Spleen (tissue), 7 donors: ENCODE measurements at regions not wholly inside any gene's neighbourhood (a gene's known extent, or its start where the extent isn't known, plus 50 kb on each side); places are given as distances from the start of the nearest gene placed in this dataset.

Experiments used
- CTCF ChIP-seq, 11 experiments: fragments of 200-600 bp in 7 of 11; fragments of 450-650 bp in 4 of 11; sonication (generic) in 4 of 11; IDR thresholded peaks in 8 of 11; conservative IDR thresholded peaks in 3 of 11; 1 replicate in 7 of 11; 2 replicates in 4 of 11; pipeline versions ENCODE4 v1.4.0 to v1.8.0; 2016 to 2021; ENCODE audit warnings: antibody characterized with exemption in 11 of 11, inconsistent platforms in 4 of 11, mild to moderate bottlenecking in 1 of 11
- POLR2A ChIP-seq, 3 donors: fragments of 450-650 bp; IDR thresholded peaks; one replicate each; pipeline ENCODE4 v1.5.1; 2017; ENCODE audit warnings: antibody characterized with exemption in 3 of 3, mild to moderate bottlenecking in 1 of 3
- donor health status: DM: no; HTN: no; CAD: no; lungs with moderate emphysema.
- donor health status: DM: no; HTN: no; CAD: no.
- donor health status: DM: no; HTN: no; CAD: no.

GRCh38 chrX:98067611-98068010 lies 1183.9 kb downstream of the RPA4 start:
- no peak for TF ChIP-seq CTCF (IDR thresholded peaks at IDR 0.05 in 8 of 11, conservative IDR thresholded peaks at IDR 0.05 in 3 of 11)
- TF ChIP-seq POLR2A (IDR thresholded peaks at IDR 0.05), result no peak
